ENCODE measurements at regions not wholly inside any gene's neighbourhood (a gene's known extent, or its start where the extent isn't known, plus 50 kb on each side); places are given as distances from the start of the nearest gene placed in this dataset.

DNA sequence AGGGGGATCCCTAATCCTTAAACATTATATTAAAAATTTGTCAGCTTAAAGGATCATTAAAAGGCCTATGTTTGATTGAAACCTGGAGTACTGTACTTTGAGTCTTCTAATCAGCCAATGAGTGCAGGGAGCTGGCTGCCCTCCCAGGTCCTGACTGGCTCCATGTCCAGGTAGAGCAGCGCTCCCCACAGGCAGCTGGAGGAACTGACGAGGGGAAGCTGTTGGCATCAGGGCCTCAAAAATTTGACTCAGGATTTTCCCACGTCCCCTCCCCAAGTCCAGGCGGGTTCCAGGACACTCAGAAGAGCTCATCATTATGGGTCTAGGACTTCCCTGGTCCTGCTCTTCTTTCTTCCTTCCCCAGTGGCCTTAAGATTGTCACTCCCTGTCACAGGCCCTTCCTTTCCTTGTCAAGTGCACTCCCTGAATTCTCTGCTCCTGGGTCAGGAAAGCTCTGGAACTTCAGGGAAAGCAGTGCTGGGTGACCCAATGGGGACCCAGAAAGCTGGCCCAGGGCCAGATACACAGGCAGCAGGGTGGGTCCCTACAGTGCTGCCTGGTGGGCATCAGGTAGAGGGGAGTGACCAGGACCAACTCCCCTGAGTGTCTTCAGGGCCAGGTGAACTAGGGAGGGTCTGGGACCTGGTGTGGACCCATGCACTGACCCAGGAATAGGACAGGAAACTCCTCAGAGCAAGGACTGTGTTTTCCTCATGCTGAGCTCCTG, 65.5 kb downstream of the GGTLC2 start:
- H3K4me3 Mint-ChIP-seq (ENCODE audit: unreplicated experiment): no peak overlapping the region
- TF ChIP-seq, protein P1, sequence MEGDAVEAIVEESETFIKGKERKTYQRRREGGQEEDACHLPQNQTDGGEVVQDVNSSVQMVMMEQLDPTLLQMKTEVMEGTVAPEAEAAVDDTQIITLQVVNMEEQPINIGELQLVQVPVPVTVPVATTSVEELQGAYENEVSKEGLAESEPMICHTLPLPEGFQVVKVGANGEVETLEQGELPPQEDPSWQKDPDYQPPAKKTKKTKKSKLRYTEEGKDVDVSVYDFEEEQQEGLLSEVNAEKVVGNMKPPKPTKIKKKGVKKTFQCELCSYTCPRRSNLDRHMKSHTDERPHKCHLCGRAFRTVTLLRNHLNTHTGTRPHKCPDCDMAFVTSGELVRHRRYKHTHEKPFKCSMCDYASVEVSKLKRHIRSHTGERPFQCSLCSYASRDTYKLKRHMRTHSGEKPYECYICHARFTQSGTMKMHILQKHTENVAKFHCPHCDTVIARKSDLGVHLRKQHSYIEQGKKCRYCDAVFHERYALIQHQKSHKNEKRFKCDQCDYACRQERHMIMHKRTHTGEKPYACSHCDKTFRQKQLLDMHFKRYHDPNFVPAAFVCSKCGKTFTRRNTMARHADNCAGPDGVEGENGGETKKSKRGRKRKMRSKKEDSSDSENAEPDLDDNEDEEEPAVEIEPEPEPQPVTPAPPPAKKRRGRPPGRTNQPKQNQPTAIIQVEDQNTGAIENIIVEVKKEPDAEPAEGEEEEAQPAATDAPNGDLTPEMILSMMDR (IDR thresholded peaks at IDR 0.05): peak; percentile 21
- no peaks in the 10 kb centered on the region for H3K36me3 Mint-ChIP-seq (ENCODE audit: low read depth)

DNA sequence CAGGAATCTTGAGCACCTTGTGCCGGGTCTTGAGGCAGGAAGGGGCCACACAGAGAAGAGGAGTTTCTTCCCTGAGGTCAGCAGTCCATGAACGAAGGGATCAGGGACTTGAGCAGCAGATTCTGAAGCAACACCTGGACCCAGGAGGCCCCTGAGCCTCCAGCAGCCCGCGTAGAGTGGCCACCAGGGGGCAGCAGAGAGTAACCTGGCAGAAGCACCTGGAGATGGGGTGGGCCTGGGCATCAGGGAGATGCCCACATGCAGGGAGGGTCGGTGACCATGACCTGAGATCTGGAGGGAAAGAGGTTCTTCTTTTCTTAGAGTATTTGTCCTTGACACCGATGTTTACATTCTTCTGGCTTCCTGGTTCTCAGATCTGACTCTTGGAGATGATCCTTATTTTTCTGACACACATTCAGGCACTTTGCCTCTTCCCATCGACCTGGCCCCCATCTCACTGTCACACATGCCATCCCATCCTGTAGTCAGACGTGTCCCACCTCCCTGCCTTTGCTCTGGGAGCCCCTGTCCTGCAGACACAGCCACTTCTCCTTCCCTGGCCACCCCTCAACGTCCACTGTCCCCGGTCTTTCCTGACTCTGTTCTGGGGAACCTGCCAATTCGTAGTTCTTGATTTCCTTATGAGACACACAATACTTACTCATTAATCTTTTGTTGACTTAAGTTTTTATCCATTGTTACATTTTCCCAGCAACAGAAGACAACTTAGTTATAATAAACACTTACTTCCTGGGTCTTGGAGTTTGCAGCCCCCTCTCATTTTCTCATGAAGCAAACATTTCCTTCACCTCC, 66.5 kb downstream of the GGTLC2 start:
- H3K4me3 Mint-ChIP-seq (ENCODE audit: unreplicated experiment): no peak overlapping the region
- TF ChIP-seq, protein P1 (IDR thresholded peaks at IDR 0.05): peak; percentile 87

More for the DNA sequence above, 65.5 kb downstream of the GGTLC2 start:
- no peaks in the 10 kb centered on the region for H3K4me1 Mint-ChIP-seq (ENCODE audit: low read depth)
- H3K27ac Mint-ChIP-seq (ENCODE audit: unreplicated experiment): no peak overlapping the region
- no peak for DNase-seq (ENCODE audit: low spot score)
- H3K27me3 Mint-ChIP-seq (ENCODE audit: low read depth): peaks cover 51% of the 10 kb centered on the region
- no peaks in the 10 kb centered on the region for H3K9me3 Mint-ChIP-seq (ENCODE audit: low read depth)

DNA sequence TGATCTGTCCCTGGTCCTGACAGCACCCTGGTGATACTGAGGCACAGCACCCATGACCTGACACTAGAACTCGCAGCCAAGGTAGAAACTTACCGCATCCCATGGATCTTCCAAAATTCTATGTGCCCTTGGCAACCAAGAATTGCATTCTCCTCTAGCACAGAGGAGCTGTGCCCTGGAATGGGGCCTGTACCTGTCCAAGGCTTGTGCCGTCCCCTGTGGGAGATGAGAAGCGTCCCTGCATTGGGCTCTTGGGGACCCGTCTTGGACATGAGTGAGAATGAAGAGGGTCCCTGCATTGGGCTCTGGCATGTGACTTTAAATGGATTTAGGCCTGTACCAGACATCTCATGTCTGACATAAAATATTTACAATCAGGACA, 67.1 kb downstream of the GGTLC2 start:
- TF ChIP-seq, protein P1 (IDR thresholded peaks at IDR 0.05): no peak
- Mint-ChIP-seq H3K27me3 (ENCODE audit: low read depth) (peaks cover 57% of the 10 kb centered on the region), H3K4me1 (ENCODE audit: low read depth) (no peaks in the 10 kb centered on the region), H3K27ac (ENCODE audit: unreplicated experiment) (no peak overlapping the region), H3K9me3 (ENCODE audit: low read depth) (no peaks in the 10 kb centered on the region), H3K4me3 (ENCODE audit: unreplicated experiment) (no peak overlapping the region), H3K36me3 (ENCODE audit: low read depth) (no peaks in the 10 kb centered on the region)
- no peak for DNase-seq (ENCODE audit: low spot score)

More for the DNA sequence above, 66.5 kb downstream of the GGTLC2 start:
- no peaks in the 10 kb centered on the region for H3K4me1 Mint-ChIP-seq (ENCODE audit: low read depth)
- H3K36me3 Mint-ChIP-seq (ENCODE audit: low read depth): no peaks in the 10 kb centered on the region
- no peak for DNase-seq (ENCODE audit: low spot score)
- peaks cover 58% of the 10 kb centered on the region for H3K27me3 Mint-ChIP-seq (ENCODE audit: low read depth)
- H3K9me3 Mint-ChIP-seq (ENCODE audit: low read depth): no peaks in the 10 kb centered on the region
- no peak overlapping the region for H3K27ac Mint-ChIP-seq (ENCODE audit: unreplicated experiment)

DNA sequence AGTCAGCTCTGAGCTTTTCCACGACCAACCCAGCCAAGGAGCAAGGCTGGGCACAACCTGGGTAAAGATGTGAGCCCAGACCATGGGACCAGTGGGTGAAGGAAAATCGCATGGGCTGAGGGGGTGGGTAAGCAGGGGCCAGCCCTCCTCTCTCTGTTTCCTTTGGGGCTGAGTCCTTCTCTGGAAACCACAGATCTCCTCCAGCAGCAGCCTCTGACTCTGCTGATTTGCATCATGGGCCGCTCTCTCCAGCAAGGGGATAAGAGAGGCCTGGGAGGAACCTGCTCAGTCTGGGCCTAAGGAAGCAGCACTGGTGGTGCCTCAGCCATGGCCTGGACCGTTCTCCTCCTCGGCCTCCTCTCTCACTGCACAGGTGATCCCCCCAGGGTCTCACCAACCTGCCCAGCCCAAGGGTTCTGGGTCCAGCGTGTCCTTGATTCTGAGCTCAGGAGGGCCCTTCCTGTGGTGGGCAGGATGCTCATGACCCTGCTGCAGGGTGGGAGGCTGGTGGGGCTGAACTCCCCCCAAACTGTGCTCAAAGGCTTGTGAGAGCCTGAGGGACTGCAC, 67.8 kb downstream of the GGTLC2 start:
- Mint-ChIP-seq H3K9me3 (ENCODE audit: low read depth) (no peaks in the 10 kb centered on the region), H3K4me3 (ENCODE audit: unreplicated experiment) (no peak overlapping the region), H3K4me1 (ENCODE audit: low read depth) (no peaks in the 10 kb centered on the region)

More for the DNA sequence above, 67.8 kb downstream of the GGTLC2 start:
- H3K36me3 Mint-ChIP-seq (ENCODE audit: low read depth): no peaks in the 10 kb centered on the region
- TF ChIP-seq, protein P1 (IDR thresholded peaks at IDR 0.05): no peak
- H3K27ac Mint-ChIP-seq (ENCODE audit: unreplicated experiment): no peak overlapping the region
- DNase-seq (ENCODE audit: low spot score): no peak
- peaks cover 57% of the 10 kb centered on the region for H3K27me3 Mint-ChIP-seq (ENCODE audit: low read depth)
